ENCODE measurements at regions not wholly inside any gene's neighbourhood (a gene's known extent, or its start where the extent isn't known, plus 50 kb on each side); places are given as distances from the start of the nearest gene placed in this dataset.

DNA sequence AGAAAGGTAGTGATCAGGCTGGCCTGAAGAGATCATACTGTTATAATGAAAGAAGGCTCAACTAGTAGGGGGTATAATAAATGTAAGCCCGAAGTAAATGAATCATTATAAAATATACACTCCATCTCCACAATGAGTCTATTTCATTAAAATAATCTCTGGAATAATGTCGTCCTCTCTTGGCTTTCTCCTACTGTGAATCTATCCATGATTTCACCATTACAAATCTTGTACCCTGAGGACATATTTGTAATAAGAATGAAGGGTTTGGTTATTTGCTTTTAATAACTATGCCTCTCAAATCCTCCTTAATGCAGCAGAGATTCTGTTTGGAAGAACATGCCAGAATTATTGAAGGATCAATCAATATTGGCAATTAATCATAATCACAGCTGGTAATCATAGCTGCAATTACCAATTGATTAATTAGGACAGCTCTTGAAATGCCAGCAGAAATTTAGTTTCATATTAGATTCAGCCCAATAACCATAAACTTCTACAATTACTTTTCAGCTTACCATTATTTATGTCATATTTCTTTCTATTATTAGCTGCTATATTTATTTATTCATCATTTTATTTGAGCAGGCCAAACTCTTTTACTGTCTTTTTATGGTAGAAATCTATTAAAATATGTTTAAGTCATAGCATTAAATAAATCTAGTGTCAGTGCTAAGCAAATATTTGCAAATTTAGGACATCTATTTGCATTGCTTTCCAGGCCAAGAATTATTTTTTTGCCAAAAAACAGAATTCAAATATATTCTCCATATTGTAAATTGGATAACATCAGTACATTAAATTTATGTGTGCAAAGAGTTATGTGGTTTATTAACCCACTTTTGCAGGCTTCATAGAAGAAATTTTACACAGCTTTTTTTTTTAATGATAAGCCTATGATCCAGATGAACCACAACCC, 588.4 kb upstream of the LRRC4C start:
- DNase-seq: no peak
- intact Hi-C loops (cut with micrococcal nuclease): no loop called here
- Mint-ChIP-seq H3K27ac (no peak overlapping the region), H3K9me3 (peaks cover 2% of the 10 kb centered on the region), H3K27me3 (ENCODE audit: low read depth) (no peaks in the 10 kb centered on the region), H3K4me1 (ENCODE audit: low read depth) (no peaks in the 10 kb centered on the region), H3K4me3 (no peak overlapping the region), H3K36me3 (ENCODE audit: low read depth) (no peaks in the 10 kb centered on the region)
- CTCF ChIA-PET: no interaction called here

DNA sequence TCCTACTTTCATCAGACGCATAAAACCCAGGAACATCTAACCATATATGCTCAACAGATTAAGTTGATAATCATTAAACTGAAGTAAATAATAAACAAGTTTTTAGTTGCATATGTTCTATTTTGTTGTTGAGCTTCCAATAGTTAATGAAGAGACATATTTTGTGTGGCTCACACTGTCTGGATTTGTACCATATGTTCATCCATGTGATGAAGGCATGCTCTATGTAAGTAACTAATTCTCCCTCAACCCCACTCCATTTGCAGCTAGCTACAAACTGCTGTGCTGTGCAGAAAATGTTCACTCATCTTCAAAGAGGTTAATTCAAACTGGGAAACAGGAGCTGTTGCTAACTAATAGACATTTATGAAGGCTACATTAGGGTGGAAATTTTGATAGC, 589.7 kb upstream of the LRRC4C start:
- Mint-ChIP-seq H3K27me3 (ENCODE audit: low read depth) (no peaks in the 10 kb centered on the region), H3K9me3 (peaks cover 3% of the 10 kb centered on the region), H3K27ac (no peak overlapping the region), H3K4me1 (ENCODE audit: low read depth) (no peaks in the 10 kb centered on the region), H3K36me3 (ENCODE audit: low read depth) (no peaks in the 10 kb centered on the region), H3K4me3 (no peak overlapping the region)
- intact Hi-C loops (cut with micrococcal nuclease): no loop called here
- no peak for DNase-seq
- CTCF ChIA-PET: no interaction called here

DNA sequence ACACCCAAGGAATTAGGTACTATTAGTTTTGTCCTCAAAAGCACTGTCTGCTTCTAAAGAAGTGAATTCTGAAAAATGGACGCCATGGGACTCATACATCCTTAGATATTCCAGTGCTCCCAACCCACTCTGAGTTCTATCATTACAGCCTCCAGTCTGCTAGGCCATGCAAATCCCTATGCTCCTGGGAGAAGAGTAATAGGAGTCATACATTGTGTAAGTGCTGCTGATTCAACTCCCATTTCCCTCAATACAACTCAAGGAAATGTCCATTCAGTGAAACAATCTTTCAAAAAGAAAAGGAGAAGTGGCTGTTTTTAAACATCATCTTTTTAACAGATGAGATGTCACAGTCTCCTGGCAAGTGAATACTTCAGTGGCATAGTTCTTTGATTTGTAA, 590.2 kb upstream of the LRRC4C start:
- Mint-ChIP-seq H3K4me3 (no peak overlapping the region), H3K36me3 (ENCODE audit: low read depth) (no peaks in the 10 kb centered on the region), H3K27ac (no peak overlapping the region), H3K4me1 (ENCODE audit: low read depth) (no peaks in the 10 kb centered on the region), H3K27me3 (ENCODE audit: low read depth) (no peaks in the 10 kb centered on the region), H3K9me3 (peaks cover 1% of the 10 kb centered on the region)
- no peak for DNase-seq
- intact Hi-C loops (cut with micrococcal nuclease): no loop called here
- CTCF ChIA-PET: no interaction called here

DNA sequence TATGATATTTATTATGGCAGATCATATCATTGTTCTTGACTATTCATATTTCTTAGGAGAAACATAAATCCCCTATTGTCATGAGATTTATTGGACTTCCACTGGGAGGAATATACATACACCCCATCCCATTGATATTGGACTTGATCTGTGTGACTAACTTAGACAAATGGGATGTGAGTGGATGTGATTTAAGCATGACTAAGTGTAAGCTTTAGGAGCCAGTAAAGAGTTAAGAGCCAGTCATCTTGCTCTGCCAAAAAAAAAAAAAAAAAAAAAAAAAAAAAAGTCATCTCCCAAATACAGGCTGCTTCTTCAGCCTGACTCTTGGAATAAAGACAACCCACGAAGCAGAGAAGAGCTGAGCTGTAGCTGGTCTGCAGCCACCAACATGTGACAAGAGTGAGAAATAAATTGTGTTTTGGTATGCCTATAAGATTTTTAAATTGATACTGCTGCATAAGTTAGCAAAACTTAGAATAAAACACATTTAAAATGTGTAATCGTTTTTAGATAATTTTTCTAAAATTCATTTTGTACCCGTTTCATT, 595.0 kb upstream of the LRRC4C start:
- H3K27me3 Mint-ChIP-seq (ENCODE audit: low read depth): no peaks in the 10 kb centered on the region
- CTCF ChIA-PET: no interaction called here
- no peaks in the 10 kb centered on the region for H3K4me1 Mint-ChIP-seq (ENCODE audit: low read depth)
- H3K9me3 Mint-ChIP-seq: peaks cover 3% of the 10 kb centered on the region
- H3K36me3 Mint-ChIP-seq (ENCODE audit: low read depth): no peaks in the 10 kb centered on the region
- intact Hi-C loops (cut with micrococcal nuclease): no loop called here
- no peak for DNase-seq
- H3K27ac Mint-ChIP-seq: no peak overlapping the region
- H3K4me3 Mint-ChIP-seq: no peak overlapping the region

DNA sequence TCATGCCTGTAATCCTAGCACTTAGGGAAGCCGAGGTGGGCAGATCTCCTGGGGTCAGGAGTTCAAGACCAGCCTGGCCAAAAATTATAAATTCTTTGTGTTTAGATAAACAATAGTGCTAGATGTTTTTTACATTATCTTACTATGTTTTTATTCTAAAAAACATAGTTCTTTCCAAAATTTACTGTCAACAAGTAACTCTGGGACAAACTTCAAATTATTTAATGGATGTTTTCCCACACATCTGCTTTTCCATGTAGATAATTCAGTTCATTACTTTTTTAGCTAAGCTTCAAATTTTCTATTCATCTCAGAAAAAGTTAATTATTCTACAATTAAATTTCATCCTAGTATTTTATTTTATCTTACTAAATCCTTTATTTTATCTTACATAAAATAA, 596.2 kb upstream of the LRRC4C start:
- no peak for DNase-seq
- H3K27ac Mint-ChIP-seq: no peak overlapping the region
- H3K9me3 Mint-ChIP-seq: peaks cover 3% of the 10 kb centered on the region
- no peaks in the 10 kb centered on the region for H3K36me3 Mint-ChIP-seq (ENCODE audit: low read depth)
- no peak overlapping the region for H3K4me3 Mint-ChIP-seq
- intact Hi-C loops (cut with micrococcal nuclease): no loop called here
- CTCF ChIA-PET: no interaction called here
- no peaks in the 10 kb centered on the region for H3K27me3 Mint-ChIP-seq (ENCODE audit: low read depth)
- H3K4me1 Mint-ChIP-seq (ENCODE audit: low read depth): no peaks in the 10 kb centered on the region

DNA sequence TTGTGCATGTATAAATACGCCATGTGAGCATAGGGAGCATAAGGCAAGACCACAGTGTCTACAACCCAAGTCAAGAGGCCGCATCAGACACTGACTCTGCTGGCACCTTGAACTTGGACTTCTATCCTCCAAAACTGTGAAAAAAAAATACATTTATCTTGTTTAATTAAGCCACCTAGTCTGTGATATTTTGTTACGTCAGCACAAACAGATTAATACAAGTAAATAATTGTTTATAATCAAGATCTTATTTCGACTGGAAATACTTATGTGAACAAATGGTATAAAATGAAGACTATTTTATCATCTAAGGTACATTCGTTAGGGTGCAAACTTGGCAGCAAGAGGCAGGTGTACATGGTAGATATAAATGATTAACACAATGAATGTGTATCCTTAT, 599.3 kb upstream of the LRRC4C start:
- peaks cover 6% of the 10 kb centered on the region for H3K9me3 Mint-ChIP-seq
- H3K27me3 Mint-ChIP-seq (ENCODE audit: low read depth): no peaks in the 10 kb centered on the region
- no peaks in the 10 kb centered on the region for H3K36me3 Mint-ChIP-seq (ENCODE audit: low read depth)
- H3K27ac Mint-ChIP-seq: no peak overlapping the region
- H3K4me3 Mint-ChIP-seq: no peak overlapping the region
- no peak for DNase-seq
- H3K4me1 Mint-ChIP-seq (ENCODE audit: low read depth): no peaks in the 10 kb centered on the region
- intact Hi-C loops (cut with micrococcal nuclease): no loop called here
- CTCF ChIA-PET: no interaction called here

DNA sequence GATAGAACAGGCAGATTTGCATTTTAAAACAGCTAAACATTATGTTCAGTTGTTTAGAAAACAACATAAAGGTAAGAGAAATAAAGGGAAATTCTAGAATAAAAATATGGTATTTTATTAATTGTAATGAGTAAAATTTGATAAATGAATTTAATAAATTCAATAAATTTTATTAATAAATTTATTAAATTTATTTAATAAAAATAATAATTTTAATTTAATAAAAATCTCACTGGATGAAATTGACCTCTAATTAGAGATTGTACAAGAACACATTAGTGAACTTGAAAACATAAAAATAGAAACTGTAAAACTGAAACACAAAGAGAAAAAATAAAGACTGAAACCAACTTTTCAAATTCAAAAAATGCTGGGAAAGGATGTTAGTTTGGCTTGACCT, 605.7 kb upstream of the LRRC4C start:
- no peaks in the 10 kb centered on the region for H3K4me1 Mint-ChIP-seq (ENCODE audit: low read depth)
- no peak overlapping the region for H3K27ac Mint-ChIP-seq
- intact Hi-C loops (cut with micrococcal nuclease): no loop called here
- peaks cover 11% of the 10 kb centered on the region for H3K9me3 Mint-ChIP-seq
- no peak for DNase-seq
- no peaks in the 10 kb centered on the region for H3K36me3 Mint-ChIP-seq (ENCODE audit: low read depth)
- H3K4me3 Mint-ChIP-seq: no peak overlapping the region
- CTCF ChIA-PET: no interaction called here
- H3K27me3 Mint-ChIP-seq (ENCODE audit: low read depth): no peaks in the 10 kb centered on the region

DNA sequence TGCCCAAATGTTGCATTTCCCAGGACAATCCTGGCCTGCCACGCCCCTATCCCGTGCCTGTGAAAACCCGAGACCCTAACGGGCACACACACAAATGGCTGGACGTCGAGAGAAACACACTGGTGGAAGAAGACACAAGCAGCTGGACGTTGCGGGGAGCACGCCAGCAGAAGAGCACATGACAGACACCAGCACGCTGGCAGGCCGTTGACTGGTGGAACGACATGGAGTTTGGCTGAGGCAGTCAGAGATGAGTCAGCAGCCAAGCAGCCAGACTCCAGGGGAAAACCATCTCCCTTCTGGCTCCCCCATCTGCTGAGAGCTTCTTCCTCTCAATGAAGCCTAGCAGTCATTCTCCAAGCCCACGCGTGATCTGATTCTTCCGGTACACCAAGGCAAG, 606.7 kb upstream of the LRRC4C start:
- Mint-ChIP-seq H3K27ac (no peak overlapping the region), H3K36me3 (ENCODE audit: low read depth) (no peaks in the 10 kb centered on the region), H3K4me1 (ENCODE audit: low read depth) (no peaks in the 10 kb centered on the region), H3K27me3 (ENCODE audit: low read depth) (no peaks in the 10 kb centered on the region), H3K4me3 (no peak overlapping the region), H3K9me3 (peaks cover 11% of the 10 kb centered on the region)
- DNase-seq: no peak
- intact Hi-C loops (cut with micrococcal nuclease): no loop called here
- CTCF ChIA-PET: no interaction called here

DNA sequence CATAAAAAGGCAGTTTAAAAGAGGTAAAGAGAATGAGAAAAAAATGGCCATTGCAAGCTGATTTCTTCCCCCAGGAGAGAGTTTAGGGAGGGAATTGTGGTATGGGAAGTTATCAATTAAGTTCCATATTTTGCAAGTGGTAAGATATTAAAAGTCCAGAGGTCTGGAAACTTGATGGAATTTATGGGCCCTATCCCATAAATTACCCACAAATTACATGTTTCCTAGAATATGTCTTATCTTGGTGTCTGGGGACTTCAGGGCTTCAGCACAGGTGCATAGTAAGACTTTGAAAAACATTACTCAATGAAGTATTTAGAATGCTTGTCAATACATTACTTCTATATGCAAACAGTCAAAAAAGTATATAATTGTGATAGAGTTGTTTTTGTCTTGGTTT, 614.9 kb upstream of the LRRC4C start:
- H3K9me3 Mint-ChIP-seq: peaks cover 4% of the 10 kb centered on the region
- no peak overlapping the region for H3K27ac Mint-ChIP-seq
- H3K27me3 Mint-ChIP-seq (ENCODE audit: low read depth): no peaks in the 10 kb centered on the region
- CTCF ChIA-PET: no interaction called here
- H3K4me1 Mint-ChIP-seq (ENCODE audit: low read depth): no peaks in the 10 kb centered on the region
- no peaks in the 10 kb centered on the region for H3K36me3 Mint-ChIP-seq (ENCODE audit: low read depth)
- H3K4me3 Mint-ChIP-seq: no peak overlapping the region
- intact Hi-C loops (cut with micrococcal nuclease): no loop called here
- DNase-seq: no peak

DNA sequence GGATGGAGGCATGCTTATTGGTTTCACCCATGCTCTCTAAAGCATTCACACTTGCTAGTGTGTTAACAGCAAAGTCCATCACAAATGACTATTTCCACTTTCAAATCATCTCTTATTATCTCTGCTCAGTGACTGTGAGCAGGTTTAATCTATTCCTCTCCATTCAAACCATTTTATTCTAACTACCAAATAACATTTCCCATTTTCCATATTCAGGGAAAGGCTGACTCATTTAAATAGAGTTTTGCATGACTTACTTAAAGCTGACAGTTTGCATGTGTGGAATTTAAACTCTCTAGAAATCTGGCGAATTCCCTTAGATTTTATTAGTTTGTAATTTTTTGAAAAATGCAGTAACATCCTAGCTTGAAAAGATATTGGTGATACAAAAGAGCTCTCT, 615.7 kb upstream of the LRRC4C start:
- Mint-ChIP-seq H3K27ac (no peak overlapping the region), H3K36me3 (ENCODE audit: low read depth) (no peaks in the 10 kb centered on the region), H3K27me3 (ENCODE audit: low read depth) (no peaks in the 10 kb centered on the region), H3K4me3 (no peak overlapping the region), H3K4me1 (ENCODE audit: low read depth) (no peaks in the 10 kb centered on the region), H3K9me3 (peaks cover 4% of the 10 kb centered on the region)
- intact Hi-C loops (cut with micrococcal nuclease): no loop called here
- CTCF ChIA-PET: no interaction called here
- DNase-seq: no peak

DNA sequence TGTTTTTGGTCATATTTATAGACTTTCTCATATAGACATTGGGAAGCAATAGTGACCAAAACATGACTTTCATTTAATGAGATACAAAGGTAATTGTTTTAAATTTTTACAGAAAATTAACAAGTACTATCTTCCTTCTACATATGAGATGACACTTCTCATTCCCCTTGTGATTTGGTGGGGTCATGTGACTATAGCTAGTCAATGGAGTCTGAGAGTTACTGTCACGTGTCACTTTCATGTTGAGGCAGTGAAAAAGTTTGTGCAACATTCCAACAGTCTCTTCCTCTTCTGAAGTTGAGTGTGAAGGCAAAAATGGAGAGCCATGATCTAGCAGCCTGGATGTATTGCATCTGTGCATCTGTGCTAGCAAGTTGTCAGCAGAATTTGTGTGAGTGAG, 618.3 kb upstream of the LRRC4C start:
- H3K4me3 Mint-ChIP-seq: no peak overlapping the region
- CTCF ChIA-PET: no interaction called here
- intact Hi-C loops (cut with micrococcal nuclease): no loop called here
- DNase-seq: no peak
- H3K9me3 Mint-ChIP-seq: peaks cover 5% of the 10 kb centered on the region
- no peak overlapping the region for H3K27ac Mint-ChIP-seq
- H3K36me3 Mint-ChIP-seq (ENCODE audit: low read depth): no peaks in the 10 kb centered on the region
- H3K27me3 Mint-ChIP-seq (ENCODE audit: low read depth): no peaks in the 10 kb centered on the region
- H3K4me1 Mint-ChIP-seq (ENCODE audit: low read depth): no peaks in the 10 kb centered on the region

DNA sequence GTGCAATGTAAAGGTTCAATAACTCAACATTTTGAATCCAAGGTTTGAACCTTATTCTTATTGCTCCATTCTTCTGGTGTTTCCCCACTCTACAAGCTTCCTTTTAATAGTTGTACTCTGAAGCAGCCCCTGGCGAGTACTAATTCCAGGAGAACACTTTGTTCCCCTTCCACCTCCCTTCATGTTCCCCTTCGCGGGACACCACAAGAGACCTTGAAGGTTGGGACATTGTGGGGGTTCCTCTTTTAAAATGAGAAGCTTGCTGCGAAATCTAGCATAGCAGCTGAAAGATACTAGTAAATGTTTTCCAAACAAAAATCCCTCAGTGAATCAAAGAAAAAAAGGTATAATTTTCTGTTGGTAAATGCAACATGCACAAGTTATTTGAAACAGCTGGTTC, 626.3 kb upstream of the LRRC4C start:
- Mint-ChIP-seq H3K9me3 (peaks cover 8% of the 10 kb centered on the region), H3K27ac (no peak overlapping the region), H3K27me3 (ENCODE audit: low read depth) (no peaks in the 10 kb centered on the region), H3K36me3 (ENCODE audit: low read depth) (no peaks in the 10 kb centered on the region), H3K4me3 (no peak overlapping the region), H3K4me1 (ENCODE audit: low read depth) (no peaks in the 10 kb centered on the region)
- CTCF ChIA-PET: no interaction called here
- intact Hi-C loops (cut with micrococcal nuclease): no loop called here
- DNase-seq: no peak

DNA sequence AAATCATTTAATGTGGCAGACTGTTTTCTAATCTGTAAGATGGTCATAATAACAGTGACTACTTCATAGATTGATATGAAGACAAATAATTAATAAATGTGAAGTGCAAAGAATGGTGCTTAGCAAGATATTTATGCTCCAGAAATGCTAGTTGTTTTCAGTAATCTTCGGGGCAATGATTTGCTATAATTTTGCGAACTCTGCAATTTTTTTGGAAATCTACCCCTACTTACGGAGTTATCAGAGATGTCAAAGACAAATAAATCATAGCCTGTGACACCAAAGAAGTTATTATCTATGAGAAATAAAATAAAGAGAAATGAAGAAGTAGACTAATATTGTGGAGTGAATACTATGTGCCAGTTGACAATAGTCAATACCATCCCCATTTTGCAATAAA, 634.1 kb upstream of the LRRC4C start:
- Mint-ChIP-seq H3K9me3 (peaks cover 5% of the 10 kb centered on the region), H3K36me3 (ENCODE audit: low read depth) (no peaks in the 10 kb centered on the region), H3K27me3 (ENCODE audit: low read depth) (no peaks in the 10 kb centered on the region), H3K4me1 (ENCODE audit: low read depth) (no peaks in the 10 kb centered on the region), H3K4me3 (no peak overlapping the region), H3K27ac (no peak overlapping the region)
- DNase-seq: no peak
- CTCF ChIA-PET: no interaction called here
- intact Hi-C loops (cut with micrococcal nuclease): no loop called here
